Keratinocyte (primary cell): ENCODE measurements at regions not wholly inside any gene's neighbourhood (a gene's known extent, or its start where the extent isn't known, plus 50 kb on each side); places are given as distances from the start of the nearest gene placed in this dataset.

Experiments
- CTCF ChIP-seq, 3 experiments: IDR thresholded peaks in 1 of 3; conservative IDR thresholded peaks in 1 of 3; optimal IDR thresholded peaks in 1 of 3; 2 replicates in 2 of 3; 3 replicates in 1 of 3; pipeline versions ENCODE3 to v1.5.1; 2011; ENCODE audit warnings: low read length in 3 of 3, mild to moderate bottlenecking in 3 of 3, moderate library complexity in 2 of 3, control low read depth in 1 of 3, inconsistent platforms in 1 of 3; ENCODE audit not compliant: insufficient read depth in 2 of 3; ENCODE audit errors: extremely low read depth in 1 of 3
- EZH2 ChIP-seq: IDR thresholded peaks from one replicate; pipeline ENCODE4 v1.6.1; 2012; ENCODE audit warnings: inconsistent platforms, mild to moderate bottlenecking, low read length, moderate library complexity

DNA sequence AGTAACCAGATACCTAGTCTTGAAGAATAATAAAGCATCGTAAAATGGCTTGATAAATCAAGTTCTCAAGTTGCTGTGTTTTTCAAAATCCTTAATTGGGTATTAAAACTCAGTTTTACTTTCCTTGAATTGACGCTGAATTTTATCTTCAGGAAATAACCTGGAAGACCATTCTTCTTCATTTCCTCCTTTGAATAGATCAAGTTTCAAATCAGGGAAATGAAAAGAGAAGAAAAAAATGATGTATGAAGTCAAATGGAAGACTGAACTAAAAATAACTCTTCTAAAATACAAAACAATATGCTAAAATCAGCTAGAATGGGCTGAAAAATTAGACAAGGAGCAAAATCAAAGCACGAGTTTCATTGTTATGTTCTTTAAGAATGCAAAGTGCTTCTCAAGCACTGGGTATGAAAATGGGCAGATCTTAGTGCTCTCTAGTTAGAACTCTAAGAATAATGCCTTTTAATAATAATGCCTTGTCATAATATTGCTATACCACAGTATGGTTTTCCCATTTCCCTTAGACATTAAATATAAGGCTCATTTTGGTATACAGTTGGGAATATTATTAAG lies 54.6 kb upstream of the CLEC14A start:
- TF ChIP-seq CTCF (optimal IDR thresholded peaks at IDR 0.05 in 1 of 3, IDR thresholded peaks at IDR 0.05 in 1 of 3, conservative IDR thresholded peaks at IDR 0.05 in 1 of 3; ENCODE audit: extremely low read depth in 1 of 3, insufficient read depth in 2 of 3, low read length in 3 of 3), result no peak
- TF ChIP-seq EZH2, result no peak
